ENCODE measurements at regions not wholly inside any gene's neighbourhood (a gene's known extent, or its start where the extent isn't known, plus 50 kb on each side); places are given as distances from the start of the nearest gene placed in this dataset.

- Histone ChIP-seq H3K36me3 (ENCODE audit: control insufficient read depth, insufficient read depth, low read length) (no peaks in the 10 kb centered on the region), H3K9me3 (ENCODE audit: control insufficient read depth, insufficient read depth, low read depth, low read length) (no peaks in the 10 kb centered on the region), H3K27me3 (ENCODE audit: control insufficient read depth, insufficient read depth, low read length) (no peaks in the 10 kb centered on the region), H3K27ac (ENCODE audit: low read length) (no peak overlapping the region), H3K4me1 (ENCODE audit: control insufficient read depth, insufficient read depth, low read length) (no peaks in the 10 kb centered on the region), H3K4me3 (ENCODE audit: low read depth in 2 of 2, low read length in 2 of 2) (no peak overlapping the region)
- ChIA-PET POLR2A (no interaction called here), CTCF (no interaction called here)
- TF ChIP-seq POLR2AphosphoS5 (IDR thresholded peaks at IDR 0.05; ENCODE audit: low read depth, low read length) (no peak), SIN3A (IDR thresholded peaks at IDR 0.05; ENCODE audit: borderline replicate concordance, insufficient read depth, low read depth, low read length) (no peak), REST (IDR thresholded peaks at IDR 0.05; ENCODE audit: insufficient read depth in 1 of 2, low read depth in 2 of 2, low read length in 1 of 2) (no peak), CTCF (IDR thresholded peaks at IDR 0.05) (no peak)
- DNase-seq (ENCODE audit: low read depth, low spot score) (no peak), ATAC-seq (no peak)
- no TSS peak for BruUV-seq (replicated peaks)
- in situ Hi-C loops (cut with HindIII; ENCODE audit: low pct_unique_long_range_greater_than_20kb, low sequenced_read_pairs): no loop called here
- intact Hi-C loops (cut with micrococcal nuclease; ENCODE audit: unreplicated experiment): no loop called here
Measured at GRCh38 chr3:945738-946137, 147.1 kb upstream of the CNTN6 start.

GRCh38 chr3:952906-953305 is 139.9 kb upstream of the CNTN6 start:
- H3K4me1 ChIP-seq (ENCODE audit: control insufficient read depth, insufficient read depth, low read length): no peaks in the 10 kb centered on the region
- H3K36me3 ChIP-seq (ENCODE audit: control insufficient read depth, insufficient read depth, low read length): no peaks in the 10 kb centered on the region
- H3K27ac ChIP-seq (ENCODE audit: low read length): no peak overlapping the region
- no peak overlapping the region for H3K4me3 ChIP-seq (ENCODE audit: low read depth in 2 of 2, low read length in 2 of 2)
- intact Hi-C loops (cut with micrococcal nuclease; ENCODE audit: unreplicated experiment): no loop called here
- CTCF ChIA-PET: no interaction called here
- no TSS peak for BruUV-seq (replicated peaks)
- no peaks in the 10 kb centered on the region for H3K27me3 ChIP-seq (ENCODE audit: control insufficient read depth, insufficient read depth, low read length)
- no peak for TF ChIP-seq REST (IDR thresholded peaks at IDR 0.05; ENCODE audit: insufficient read depth in 1 of 2, low read depth in 2 of 2, low read length in 1 of 2)
- TF ChIP-seq SIN3A (IDR thresholded peaks at IDR 0.05; ENCODE audit: borderline replicate concordance, insufficient read depth, low read depth, low read length): no peak
- TF ChIP-seq POLR2AphosphoS5 (IDR thresholded peaks at IDR 0.05; ENCODE audit: low read depth, low read length): no peak
- TF ChIP-seq CTCF (IDR thresholded peaks at IDR 0.05): no peak
- no peak for TF ChIP-seq TCF7L2 (IDR thresholded peaks at IDR 0.05; ENCODE audit: low read depth, low read length)
- POLR2A ChIA-PET: no interaction called here
- DNase-seq (ENCODE audit: low read depth, low spot score): no peak
- ATAC-seq: no peak
- H3K9me3 ChIP-seq (ENCODE audit: control insufficient read depth, insufficient read depth, low read depth, low read length): no peaks in the 10 kb centered on the region
- in situ Hi-C loops (cut with HindIII; ENCODE audit: low pct_unique_long_range_greater_than_20kb, low sequenced_read_pairs): no loop called here
